HG03565 (cell line): ENCODE measurements at regions not wholly inside any gene's neighbourhood (a gene's known extent, or its start where the extent isn't known, plus 50 kb on each side); places are given as distances from the start of the nearest gene placed in this dataset.

ENCODE experiments used
- ATAC-seq: cut with Tn5 transposase; IDR thresholded peaks from one replicate; pipeline ENCODE4 v1.9.1; 2021; ENCODE audit warnings: mild to moderate bottlenecking, moderate library complexity; ENCODE audit not compliant: unreplicated experiment

DNA sequence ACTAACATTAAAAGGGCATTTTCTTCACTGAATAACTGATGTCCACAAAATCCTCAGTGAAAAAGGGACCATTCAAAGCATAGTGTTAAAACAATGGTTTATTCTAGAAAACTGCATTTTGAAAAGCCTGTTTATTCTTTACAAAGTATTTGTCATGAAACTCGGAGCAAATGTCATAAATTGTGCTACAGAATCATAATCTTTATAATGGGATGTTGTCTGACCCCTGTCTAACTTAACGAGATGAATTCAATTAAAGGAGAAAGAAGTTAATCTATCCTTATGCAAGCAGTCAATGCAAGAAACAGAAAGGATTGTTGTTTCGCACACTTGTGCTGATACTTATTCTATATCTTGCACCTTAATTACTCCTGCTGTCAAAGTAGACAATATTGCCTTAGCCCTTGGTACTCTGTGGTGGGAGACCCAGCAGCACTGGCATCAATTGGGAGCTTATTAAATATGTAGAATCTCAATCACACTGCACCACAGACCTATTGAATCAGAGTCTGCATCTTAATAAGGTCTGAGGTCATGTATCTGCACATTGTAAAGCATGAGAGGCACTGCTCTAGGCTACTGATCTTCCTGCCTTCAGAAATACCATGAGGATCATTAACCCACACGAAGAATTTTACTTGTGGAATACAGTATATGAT, 708.3 kb downstream of the HDGFL1 start:
- ATAC-seq, result no peak

DNA sequence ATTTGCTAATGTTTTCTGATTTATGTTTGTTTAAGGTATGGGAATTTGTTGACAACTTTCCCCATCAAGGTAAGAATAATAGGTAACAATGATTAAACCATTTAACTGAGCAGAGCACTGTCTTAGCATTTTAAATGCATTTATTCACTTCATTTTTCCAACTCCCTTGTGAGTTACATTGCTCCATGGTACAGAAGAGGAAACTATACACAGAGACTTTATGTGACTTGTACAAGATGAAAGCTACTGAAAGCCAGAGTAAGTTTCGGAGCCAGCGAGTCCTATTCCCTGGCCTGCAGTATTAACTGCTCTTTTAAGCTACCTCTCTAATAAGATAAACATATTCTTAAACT, 708.8 kb downstream of the HDGFL1 start:
- ATAC-seq, result no peak

DNA sequence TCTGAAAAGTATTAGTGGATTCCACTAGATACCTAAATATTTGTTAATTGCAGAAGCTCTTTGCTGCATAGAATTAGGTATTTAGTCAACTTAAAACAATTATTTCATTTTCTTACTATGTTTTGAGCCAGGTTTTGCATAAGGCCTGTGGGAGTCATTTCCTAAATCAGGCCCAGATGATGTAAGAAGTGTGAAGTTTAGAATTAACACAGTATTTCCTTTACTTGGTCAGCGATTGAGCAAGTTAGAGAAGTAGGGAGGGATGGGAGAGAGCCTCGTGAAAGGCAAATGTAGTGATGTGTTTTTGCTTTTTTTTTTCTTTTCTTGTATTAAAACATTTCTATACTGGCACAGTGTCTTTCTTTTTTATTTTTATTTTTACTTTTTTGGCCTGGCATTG, 711.1 kb downstream of the HDGFL1 start:
- ATAC-seq, result no peak

DNA sequence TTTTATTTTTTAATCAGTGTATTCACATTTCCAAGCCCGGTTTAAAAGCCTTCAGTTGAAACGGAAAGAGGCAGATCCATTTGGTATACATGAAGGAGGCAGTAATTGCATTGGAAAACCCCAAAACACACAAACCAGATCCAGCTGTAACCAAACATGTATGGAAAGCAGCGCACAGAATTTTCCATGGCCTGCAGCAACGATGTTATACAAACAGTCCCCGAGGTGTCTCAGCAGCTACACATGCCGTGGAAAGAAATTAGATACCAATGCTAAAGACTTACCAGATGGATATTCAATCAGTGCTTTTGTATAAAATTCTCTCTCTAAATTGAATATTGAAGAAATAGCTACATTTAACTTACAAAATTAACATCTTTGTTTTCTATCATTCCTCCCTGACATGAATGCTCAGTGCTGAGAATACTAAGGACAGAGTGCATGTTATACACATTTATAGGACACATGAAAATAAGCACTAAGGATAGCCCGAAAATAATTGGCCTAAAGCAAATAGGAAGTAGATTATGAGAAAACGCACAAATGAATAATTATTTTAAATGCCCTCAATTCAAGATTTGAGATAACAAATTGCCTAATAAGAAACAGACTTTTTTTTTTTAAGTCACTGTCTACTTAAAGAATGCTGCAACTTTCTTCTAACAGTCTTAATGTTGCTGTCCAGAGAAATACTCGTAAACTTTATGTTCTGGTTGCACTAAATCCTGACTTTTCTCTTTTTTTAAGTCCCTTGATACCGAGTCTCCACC, 713.1 kb downstream of the HDGFL1 start:
- ATAC-seq, result no peak

DNA sequence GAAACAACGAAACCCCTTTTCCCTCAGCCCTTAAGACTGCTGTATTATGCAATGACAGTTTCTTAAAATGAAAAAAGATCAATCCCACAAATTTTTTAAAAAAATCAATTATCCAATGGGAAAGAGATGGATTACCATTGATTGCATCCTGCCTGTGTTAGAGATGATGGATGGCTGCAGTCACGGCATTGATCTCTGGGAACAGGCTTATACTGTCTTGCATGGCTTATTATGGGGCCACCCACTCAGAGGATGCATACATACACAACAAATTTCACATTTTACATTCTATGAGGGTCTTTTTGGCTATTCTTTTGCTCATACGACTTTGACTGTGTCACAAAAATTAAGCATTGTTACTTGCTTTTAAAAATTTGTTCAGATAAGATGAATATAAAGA, 724.3 kb downstream of the HDGFL1 start:
- no peak for ATAC-seq

DNA sequence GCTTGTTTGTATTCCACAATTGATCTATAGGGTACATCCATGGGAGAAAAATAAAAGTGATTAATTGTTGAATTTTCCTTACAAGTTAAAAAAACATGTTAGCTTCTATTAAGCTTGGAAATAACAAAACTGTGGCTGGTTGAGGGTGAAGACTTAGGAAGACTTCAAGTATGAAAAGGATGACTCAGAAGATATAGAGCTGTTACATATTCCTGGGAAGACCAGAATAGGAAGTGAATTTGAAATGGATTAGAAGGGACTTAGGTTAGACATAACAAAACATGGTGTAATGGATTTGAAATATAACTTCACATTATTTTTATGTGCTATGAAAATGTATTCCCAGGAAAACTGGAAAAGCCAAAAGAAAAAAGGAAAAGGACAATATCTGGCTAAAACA, 732.2 kb downstream of the HDGFL1 start:
- ATAC-seq, result no peak

DNA sequence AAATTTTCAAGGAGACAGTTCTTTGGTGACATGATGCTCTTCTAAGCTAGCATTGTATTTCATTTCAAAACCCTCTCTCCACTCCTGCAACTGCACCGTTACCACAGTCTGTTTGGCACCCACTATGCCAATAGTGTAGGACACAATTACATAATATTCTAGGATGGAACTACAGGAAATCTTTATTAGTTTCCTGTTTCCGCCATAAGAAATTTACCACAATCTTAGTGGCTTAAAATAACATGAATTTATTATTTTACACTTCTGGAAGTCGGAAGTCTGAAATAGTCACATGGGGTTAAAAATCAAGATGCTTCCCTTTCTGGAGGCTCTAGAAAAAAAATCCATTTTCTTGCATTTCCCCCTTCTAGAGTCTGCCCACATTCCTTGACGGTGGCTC, 733.1 kb downstream of the HDGFL1 start:
- ATAC-seq, result no peak

DNA sequence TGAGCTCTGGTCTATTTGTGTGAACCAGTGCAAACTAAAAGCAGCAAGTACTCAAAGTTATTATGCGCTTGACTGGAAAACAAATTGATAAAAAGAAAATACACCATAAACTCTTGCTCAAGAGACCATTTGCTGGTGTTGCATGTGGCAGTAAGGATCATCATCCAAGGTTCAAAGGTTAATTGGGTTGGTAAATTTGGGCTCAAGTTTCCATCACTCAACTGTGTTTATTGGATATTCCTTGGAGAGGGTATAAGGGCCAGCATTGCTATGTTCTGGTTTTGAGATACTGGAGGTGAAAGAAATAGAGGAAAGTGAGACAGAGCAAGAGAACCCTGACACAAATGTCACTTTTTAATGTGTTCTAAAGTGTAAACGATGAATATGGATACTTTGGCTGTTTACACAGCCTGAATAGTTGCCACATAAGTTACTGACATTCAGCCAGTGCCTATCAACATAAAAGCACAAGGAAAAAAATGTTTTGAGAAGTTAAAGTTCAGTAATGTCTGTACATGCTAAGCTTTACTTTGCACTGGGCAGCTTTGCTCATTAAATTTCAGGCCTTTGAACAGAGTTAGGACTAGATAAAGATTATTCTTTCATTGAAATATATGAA, 736.1 kb downstream of the HDGFL1 start:
- ATAC-seq, result no peak

DNA sequence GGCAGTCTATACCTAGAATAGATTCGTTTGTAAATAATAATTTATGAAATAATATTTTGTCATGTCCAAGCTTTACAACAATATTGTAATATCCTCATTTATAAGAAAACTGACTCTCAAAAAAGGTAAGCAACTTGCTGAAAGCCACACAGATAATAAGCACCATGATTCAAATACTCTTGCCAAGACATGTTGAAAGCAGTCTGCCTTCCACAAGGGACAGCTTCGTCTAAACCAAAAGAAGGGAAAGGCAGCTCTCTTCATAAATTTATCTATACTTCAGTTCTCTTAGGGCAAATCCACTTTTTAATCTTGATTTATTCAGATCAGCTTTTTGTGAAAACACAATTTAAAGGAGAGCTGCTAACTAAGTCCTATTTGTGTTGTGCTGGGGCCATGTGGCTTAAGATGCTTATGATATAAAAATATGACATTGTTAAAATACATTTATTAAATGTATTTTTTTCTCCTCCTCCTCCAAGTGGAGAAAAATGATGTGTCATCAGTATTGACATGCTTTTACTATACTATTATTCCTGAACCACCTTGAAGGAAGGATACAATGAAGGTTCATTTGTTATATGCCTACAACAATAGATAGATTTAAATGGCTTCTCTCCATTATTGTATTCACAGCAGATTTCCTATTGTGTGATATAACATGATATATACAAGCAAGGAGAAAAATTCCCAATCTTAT, 737.0 kb downstream of the HDGFL1 start:
- no peak for ATAC-seq

DNA sequence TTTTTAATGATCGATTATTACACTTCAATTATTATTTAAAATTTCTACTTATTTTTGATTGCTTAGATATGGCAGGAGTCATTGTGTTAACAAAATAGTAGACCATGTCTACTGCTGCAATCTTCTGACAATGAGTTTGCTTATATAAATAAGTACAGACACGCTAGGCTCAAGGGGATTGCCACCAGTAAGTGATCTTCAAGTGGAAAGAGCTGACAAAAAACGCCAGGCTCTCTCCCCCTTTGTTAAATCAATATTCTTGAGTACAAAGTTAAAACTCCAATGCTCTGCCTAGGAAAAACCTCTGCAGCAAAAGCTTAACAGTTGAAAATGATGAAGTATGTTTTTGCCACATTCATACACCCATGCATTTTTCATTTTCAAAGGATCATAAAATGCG, 738.1 kb downstream of the HDGFL1 start:
- ATAC-seq, result no peak

DNA sequence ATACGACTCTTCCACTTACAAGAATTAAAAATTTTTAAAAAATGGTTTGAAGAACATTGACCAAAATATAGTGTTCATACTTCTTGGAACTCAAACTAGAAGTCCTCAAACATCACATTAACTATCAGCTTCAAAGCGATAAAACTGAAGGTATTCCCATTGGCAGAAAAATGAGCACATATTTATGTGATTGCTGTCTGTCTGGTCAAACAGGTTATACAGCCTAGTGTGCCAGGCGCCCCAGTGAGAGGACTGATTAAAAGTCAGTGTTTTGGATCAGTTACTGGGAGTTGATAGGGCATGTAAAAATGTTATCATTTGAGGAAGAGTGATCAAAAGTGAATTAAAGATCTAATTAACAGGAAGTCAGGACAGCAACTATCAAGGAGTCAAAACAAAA, 738.8 kb downstream of the HDGFL1 start:
- no peak for ATAC-seq

DNA sequence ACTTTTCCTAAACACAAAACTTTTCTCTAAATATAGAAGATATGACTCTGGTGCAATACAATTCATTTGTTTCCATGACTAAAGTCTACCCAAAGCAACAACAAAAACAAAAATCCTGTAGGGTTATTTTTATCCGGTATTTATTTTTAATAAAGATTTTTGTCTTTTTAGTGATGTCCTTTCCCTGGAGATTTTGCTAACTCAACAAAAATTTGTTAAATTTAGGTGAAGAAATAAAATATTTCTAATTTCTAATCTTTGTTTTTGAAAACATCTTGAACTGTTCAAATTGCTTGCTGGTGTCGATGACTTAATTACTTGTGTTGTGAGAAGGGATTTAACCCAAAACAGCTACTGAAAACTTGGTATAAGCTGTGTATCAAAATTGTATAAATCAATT, 741.8 kb downstream of the HDGFL1 start:
- ATAC-seq, result no peak

DNA sequence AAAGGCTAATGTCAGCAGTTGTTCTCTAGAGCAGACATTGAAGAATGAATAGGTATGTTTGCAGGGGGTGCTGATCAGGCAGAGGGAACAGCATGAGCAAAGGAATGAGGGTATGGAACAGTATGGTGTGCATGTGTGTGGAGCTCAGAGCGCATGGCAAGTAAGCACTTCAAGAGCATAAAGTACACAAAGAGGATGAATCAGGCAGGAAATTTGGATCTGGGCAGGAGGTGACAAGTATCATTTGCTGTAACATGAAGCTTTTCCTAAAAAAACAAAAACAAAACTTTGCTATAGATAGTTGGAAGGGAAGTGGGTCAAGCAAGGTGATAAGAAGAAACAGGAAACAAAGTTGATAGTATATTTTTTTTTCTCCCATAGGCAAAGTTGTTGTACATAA, 746.8 kb downstream of the HDGFL1 start:
- no peak for ATAC-seq

DNA sequence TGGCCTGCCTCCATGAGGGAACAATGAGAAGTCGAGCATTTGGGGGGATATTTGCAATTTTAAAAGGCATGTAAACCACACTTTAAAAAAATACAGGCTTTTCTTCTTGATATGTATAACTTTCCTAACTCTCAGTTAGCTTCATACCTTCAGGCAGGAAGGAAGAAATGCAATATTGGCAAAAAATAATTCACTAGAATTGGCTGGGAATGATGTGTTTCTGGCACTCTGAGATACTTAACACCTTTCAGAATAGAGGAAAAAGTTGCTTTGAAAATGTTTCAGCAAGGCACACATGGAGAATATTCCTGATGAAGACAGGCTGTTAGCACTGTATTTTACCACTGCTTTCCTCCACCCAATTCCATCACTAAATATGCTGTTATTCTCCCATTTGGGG, 747.6 kb downstream of the HDGFL1 start:
- no peak for ATAC-seq

DNA sequence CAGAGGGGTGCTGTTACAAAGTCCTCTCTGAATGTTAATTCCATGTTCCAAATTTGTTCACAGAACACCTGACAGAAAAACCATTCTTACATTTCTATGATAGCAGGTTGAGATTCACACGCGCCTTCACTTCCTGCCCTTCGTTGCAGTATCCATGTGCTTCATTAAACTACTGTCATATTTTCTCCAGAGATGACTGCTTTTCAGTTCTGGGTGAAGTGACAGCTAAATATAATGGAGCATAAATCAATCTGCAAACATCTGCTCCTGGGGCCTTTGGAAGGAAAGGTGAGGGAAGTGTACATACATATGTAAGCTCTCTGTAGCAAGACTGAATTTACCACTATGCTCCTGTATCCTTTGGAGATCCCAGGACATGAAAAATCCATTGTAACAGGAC, 750.2 kb downstream of the HDGFL1 start:
- no peak for ATAC-seq

DNA sequence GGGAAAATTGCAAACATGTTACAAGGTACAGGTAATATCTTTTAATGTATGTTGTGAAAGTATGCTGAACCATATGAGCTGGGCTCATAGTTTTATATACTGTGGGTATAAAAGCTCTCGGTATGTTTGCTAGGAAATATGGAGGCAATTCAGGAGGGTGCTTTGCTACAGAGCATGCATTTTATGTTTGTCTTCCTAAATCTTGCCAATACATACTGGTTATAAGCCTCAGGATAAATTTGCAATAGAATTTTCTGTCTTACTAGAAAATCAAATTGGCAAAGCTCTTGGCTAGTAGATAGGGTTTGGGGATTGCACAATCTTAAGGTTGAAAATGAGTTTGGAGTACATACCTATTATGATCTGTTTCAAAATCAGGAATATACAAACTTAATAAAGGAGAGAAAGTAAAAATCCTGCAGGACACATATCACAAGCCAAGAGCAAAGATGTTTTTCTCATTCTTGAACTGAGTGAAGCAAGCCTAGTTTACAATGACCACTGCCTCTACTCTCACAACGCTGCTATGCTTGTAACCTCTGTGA, 751.2 kb downstream of the HDGFL1 start:
- ATAC-seq, result no peak

DNA sequence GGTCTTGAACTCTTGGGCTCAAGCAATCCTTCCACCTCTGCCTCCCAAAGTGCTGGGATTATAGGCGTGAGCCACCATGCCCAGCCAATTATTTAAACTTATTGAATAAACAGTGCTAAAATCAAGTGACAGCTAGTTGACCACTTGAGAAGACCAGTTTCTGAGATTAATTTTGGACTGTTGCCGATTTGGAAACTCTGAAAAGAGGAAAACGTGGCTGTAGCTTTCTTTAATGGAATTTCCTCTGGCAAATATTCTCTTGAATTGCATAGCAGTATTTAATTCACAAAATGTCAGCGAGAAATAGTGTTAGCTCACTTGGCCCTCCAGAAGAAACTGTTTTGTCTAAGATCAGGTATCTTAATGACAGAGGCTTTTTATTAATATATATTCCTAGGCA, 754.5 kb downstream of the HDGFL1 start:
- no peak for ATAC-seq

DNA sequence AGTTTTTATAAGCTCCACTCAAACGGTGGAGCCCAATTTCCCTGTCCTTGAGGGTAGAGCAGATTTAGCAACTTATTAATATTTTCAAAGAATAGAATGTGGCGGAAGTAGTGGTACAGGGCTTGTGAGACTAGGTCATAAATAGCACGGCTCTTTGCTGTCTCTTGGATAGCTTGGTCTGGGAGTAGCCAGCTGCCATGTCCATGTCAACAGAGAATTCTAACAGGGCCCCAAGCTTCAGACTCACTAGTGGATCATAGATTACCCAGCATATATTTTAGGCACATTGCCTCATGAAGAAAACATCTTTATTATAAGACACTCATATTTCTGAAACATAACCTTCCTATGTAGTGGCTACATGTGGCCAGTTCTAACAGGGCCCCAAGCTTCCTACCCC, 755.7 kb downstream of the HDGFL1 start:
- no peak for ATAC-seq

DNA sequence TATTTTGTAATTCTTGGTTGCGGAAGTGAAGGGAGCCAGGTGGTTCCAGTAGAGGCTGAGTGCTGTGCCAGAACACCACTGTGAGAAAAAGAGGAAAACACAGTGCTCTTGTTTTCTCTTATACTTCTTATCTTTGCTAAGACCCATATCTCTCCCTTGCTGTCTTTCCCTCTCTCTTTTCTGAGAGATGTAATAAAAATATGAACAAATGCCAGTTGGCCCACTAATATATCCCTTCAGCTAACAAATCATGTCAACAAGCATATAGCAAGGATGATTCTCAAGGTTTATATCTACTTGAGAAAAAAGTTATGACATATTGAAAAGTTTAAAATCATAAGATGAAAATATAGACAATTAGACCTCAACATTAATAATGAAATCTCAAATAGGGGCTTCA, 758.3 kb downstream of the HDGFL1 start:
- ATAC-seq, result no peak

DNA sequence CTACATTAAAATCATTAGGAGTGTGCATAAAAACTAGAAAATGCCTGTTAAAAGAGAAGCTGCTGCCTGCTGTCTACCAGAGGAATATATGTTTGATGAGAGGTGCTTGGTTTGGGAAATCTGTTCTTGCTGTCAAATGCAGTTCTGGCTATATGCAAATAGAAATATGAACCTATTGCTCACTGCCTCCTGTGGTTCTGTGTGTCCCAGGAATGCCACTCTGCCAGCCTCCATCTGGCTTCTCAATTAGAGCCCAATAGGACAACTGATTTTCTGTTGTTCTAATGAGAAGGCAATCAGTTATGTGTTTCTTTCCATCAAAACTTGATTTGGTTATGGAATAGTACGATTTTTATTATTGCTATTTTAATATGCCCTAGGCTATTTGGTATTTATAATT, 759.7 kb downstream of the HDGFL1 start:
- ATAC-seq, result no peak

DNA sequence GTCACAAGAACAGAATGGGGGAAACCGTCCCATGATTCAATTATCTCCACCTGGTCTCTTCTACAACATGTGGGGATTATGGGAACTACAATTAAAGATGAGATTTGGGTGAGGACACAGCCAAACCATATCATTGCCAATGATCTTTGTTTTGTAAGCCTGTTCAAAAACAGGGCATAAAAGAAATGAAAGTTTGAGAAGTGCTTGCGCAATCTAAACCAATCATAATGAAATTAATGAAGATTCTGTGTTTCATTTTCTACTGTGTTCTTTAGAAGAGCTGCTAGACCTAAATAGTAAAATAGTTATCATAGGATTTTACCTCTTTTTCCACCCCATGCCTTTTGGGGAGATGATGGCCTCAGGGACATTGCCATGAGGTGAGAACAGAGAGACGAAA, 761.3 kb downstream of the HDGFL1 start:
- no peak for ATAC-seq

DNA sequence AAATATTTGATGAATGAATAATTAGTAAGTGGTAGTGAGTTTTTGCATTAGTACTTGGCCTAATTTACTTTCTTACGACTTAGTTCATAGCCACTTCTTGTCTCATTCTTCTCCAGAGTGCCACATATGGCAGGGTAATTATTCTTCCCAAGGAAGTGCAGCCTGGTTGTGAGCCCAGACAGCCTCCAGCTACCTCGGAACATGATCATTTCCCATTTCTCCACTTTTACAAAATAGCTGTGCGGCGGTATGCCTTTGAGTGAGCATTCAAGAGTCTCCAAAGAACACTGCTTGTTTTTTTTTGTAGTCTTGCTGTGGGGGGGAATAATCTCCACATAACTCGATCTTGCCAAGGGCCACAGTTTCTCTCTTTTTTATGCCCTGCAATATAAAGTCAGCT, 765.0 kb downstream of the HDGFL1 start:
- ATAC-seq, result no peak
